Esophagus muscularis mucosa (tissue), 4 donors: ENCODE measurements at regions not wholly inside any gene's neighbourhood (a gene's known extent, or its start where the extent isn't known, plus 50 kb on each side); places are given as distances from the start of the nearest gene placed in this dataset.

Experiments
- DNase-seq: peaks from one replicate; pipeline ENCODE4 v3.0.0-alpha.2; 2017; ENCODE audit errors: extremely low spot score
- H3K27ac ChIP-seq, 4 donors: fragments of 200-600 bp; sonication (generic); replicated peaks in 1 of 4; 1 replicate in 3 of 4; 2 replicates in 1 of 4; pipeline ENCODE4 v1.5.1; 2016 to 2019; ENCODE audit warnings: mild to moderate bottlenecking in 1 of 4
- H3K27me3 ChIP-seq, 4 donors: fragments of 200-600 bp; sonication (generic); one replicate each; pipeline versions ENCODE4 v1.5.1 to v1.6.0; 2016 to 2019
- H3K36me3 ChIP-seq, 4 donors: fragments of 200-600 bp; sonication (generic); one replicate each; pipeline ENCODE4 v1.5.1; 2016 to 2019
- H3K4me1 ChIP-seq, 4 donors: fragments of 200-600 bp; sonication (generic); one replicate each; pipeline ENCODE4 v1.5.1; 2016 to 2019
- H3K4me3 ChIP-seq, 4 donors: fragments of 200-600 bp; sonication (generic); 1 replicate in 2 of 4; 2 replicates in 2 of 4; pipeline ENCODE4 v1.5.1; 2016 to 2019; ENCODE audit warnings: mild to moderate bottlenecking in 4 of 4, moderate library complexity in 1 of 4
- H3K9me3 ChIP-seq, 4 donors: fragments of 200-600 bp; sonication (generic); 1 replicate in 3 of 4; 2 replicates in 1 of 4; pipeline ENCODE4 v1.5.1; 2016 to 2019
- CTCF ChIP-seq, 3 experiments: fragments of 200-600 bp in 2 of 3; fragments of 450-650 bp in 1 of 3; sonication (generic) in 2 of 3; IDR thresholded peaks; one replicate each; pipeline ENCODE4 v1.5.1; 2017 to 2019; ENCODE audit warnings: antibody characterized with exemption in 3 of 3, mild to moderate bottlenecking in 2 of 3, moderate library complexity in 1 of 3
- EP300 ChIP-seq: sonication (generic); formaldehyde crosslinking; IDR thresholded peaks from one replicate; pipeline ENCODE4 v1.6.1; 2017; ENCODE audit warnings: antibody characterized with exemption
- POLR2A ChIP-seq: fragments of 450-650 bp; IDR thresholded peaks from one replicate; pipeline ENCODE4 v1.6.1; 2017; ENCODE audit warnings: antibody characterized with exemption, moderate library complexity, mild to moderate bottlenecking, low read depth
- POLR2AphosphoS5 ChIP-seq, 2 donors: sonication (generic); formaldehyde crosslinking; IDR thresholded peaks; one replicate each; pipeline ENCODE4 v1.6.1; 2017; ENCODE audit warnings: antibody characterized with exemption in 2 of 2
- whole genome bisulfite sequencing: methylation state at CpG from one replicate; pipeline ENCODE4 v1.1.5; 2018; 5-methylcytosine and 5-hydroxymethylcytosine counted together
- intact Hi-C: fragments of 100-400 bp; cut with DNase I; formaldehyde crosslinking; loops from one replicate; pipeline ENCODE4 v1.15.1; 2023

- Histone ChIP-seq H3K9me3 (no peaks in the 10 kb centered on the region), H3K36me3 (no peaks in the 10 kb centered on the region), H3K4me1 (no peaks in the 10 kb centered on the region), H3K27ac (no peak overlapping the region), H3K4me3 (no peak overlapping the region), H3K27me3 (no peaks in the 10 kb centered on the region)
- 97% methylated on average over 2 of the region's 2 CpGs for WGBS
- DNase-seq: no peak
- intact Hi-C loops: no loop called here
- TF ChIP-seq EP300 (no peak), POLR2AphosphoS5 (IDR thresholded peaks at IDR 0.05) (no peak), POLR2A (no peak), CTCF (IDR thresholded peaks at IDR 0.05) (no peak)
Measured at GRCh38 chr6:22432060-22432459, 135.2 kb upstream of the PRL start.

- no peaks in the 10 kb centered on the region for H3K9me3 ChIP-seq
- no peak for DNase-seq
- WGBS: 100% methylated on average over 6 of the region's 6 CpGs
- intact Hi-C loops: no loop called here
- no peaks in the 10 kb centered on the region for H3K36me3 ChIP-seq
- H3K27me3 ChIP-seq: no peaks in the 10 kb centered on the region
- no peak overlapping the region for H3K27ac ChIP-seq
- no peak for TF ChIP-seq EP300
- no peak for TF ChIP-seq CTCF (IDR thresholded peaks at IDR 0.05)
- no peak for TF ChIP-seq POLR2A
- TF ChIP-seq POLR2AphosphoS5 (IDR thresholded peaks at IDR 0.05): no peak
- no peaks in the 10 kb centered on the region for H3K4me1 ChIP-seq
- no peak overlapping the region for H3K4me3 ChIP-seq
Measured at GRCh38 chr6:22433745-22434144, 135.6 kb upstream of the HDGFL1 start.

- intact Hi-C loops: no loop called here
- no peaks in the 10 kb centered on the region for H3K36me3 ChIP-seq
- no peak overlapping the region for H3K4me3 ChIP-seq
- no peaks in the 10 kb centered on the region for H3K9me3 ChIP-seq
- H3K27ac ChIP-seq: no peak overlapping the region
- no peak for TF ChIP-seq CTCF (IDR thresholded peaks at IDR 0.05)
- TF ChIP-seq EP300: no peak
- TF ChIP-seq POLR2A: no peak
- no peak for TF ChIP-seq POLR2AphosphoS5 (IDR thresholded peaks at IDR 0.05)
- 99% methylated on average over 4 of the region's 4 CpGs for WGBS
- no peaks in the 10 kb centered on the region for H3K4me1 ChIP-seq
- DNase-seq: no peak
- no peaks in the 10 kb centered on the region for H3K27me3 ChIP-seq
Measured at GRCh38 chr6:22435151-22435550, 134.2 kb upstream of the HDGFL1 start.

- 93% methylated on average over 2 of the region's 2 CpGs for WGBS
- H3K9me3 ChIP-seq: no peaks in the 10 kb centered on the region
- no peak for DNase-seq
- intact Hi-C loops: no loop called here
- H3K36me3 ChIP-seq: no peaks in the 10 kb centered on the region
- no peaks in the 10 kb centered on the region for H3K4me1 ChIP-seq
- TF ChIP-seq POLR2AphosphoS5 (IDR thresholded peaks at IDR 0.05): no peak
- TF ChIP-seq POLR2A: no peak
- TF ChIP-seq CTCF (IDR thresholded peaks at IDR 0.05): no peak
- no peak for TF ChIP-seq EP300
- no peaks in the 10 kb centered on the region for H3K27me3 ChIP-seq
- H3K4me3 ChIP-seq: no peak overlapping the region
- no peak overlapping the region for H3K27ac ChIP-seq
Measured at GRCh38 chr6:22436134-22436533, 133.2 kb upstream of the HDGFL1 start.

- no peak overlapping the region for H3K27ac ChIP-seq
- DNase-seq: no peak
- no peak for TF ChIP-seq CTCF (IDR thresholded peaks at IDR 0.05)
- TF ChIP-seq EP300: no peak
- H3K4me3 ChIP-seq: no peak overlapping the region
- H3K36me3 ChIP-seq: no peaks in the 10 kb centered on the region
- 89% methylated on average over 1 of the region's 1 CpG for WGBS
- no peaks in the 10 kb centered on the region for H3K4me1 ChIP-seq
- H3K27me3 ChIP-seq: no peaks in the 10 kb centered on the region
- intact Hi-C loops: no loop called here
- H3K9me3 ChIP-seq: no peaks in the 10 kb centered on the region
Measured at GRCh38 chr6:22437665-22438064, 131.7 kb upstream of the HDGFL1 start.
